ENCODE measurements at regions not wholly inside any gene's neighbourhood (a gene's known extent, or its start where the extent isn't known, plus 50 kb on each side); places are given as distances from the start of the nearest gene placed in this dataset.

DNA sequence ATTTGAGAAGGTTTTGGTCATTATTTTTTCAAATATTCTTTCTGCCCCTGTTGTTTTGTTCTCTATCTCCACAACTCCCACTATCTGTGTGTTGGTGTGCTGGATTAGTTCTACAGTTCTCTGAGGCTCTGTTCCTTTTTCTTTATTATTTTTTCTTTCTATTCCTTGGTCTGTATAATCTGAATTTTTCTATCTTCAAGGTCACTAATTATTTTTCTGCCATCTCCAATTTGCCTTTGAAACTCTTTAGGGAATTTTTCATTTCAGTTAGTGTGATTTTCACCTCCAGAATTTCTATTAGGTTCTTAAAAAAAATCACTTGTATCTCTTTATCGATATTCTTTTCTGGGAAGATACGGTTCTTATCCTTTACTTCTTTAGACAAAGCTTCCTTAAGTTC lies 82.1 kb upstream of the GGTLC1 start:
- no peak for TF ChIP-seq GATA2 (IDR thresholded peaks at IDR 0.05; ENCODE audit: low read depth, low read length)
- no peak for TF ChIP-seq GATA3 (IDR thresholded peaks at IDR 0.05; ENCODE audit: low read depth, low read length)

Measured in SH-SY5Y (cell line).